WTC11 (cell line): ENCODE measurements at regions not wholly inside any gene's neighbourhood (a gene's known extent, or its start where the extent isn't known, plus 50 kb on each side); places are given as distances from the start of the nearest gene placed in this dataset.

Experiments used
- CREB1 ChIP-seq: sonication (generic); formaldehyde crosslinking; IDR thresholded peaks from 2 replicates; pipeline ENCODE4 v1.8.0; 2023; ENCODE audit warnings: mild to moderate bottlenecking, missing genetic modification reagents
- CREM ChIP-seq: sonication (generic); formaldehyde crosslinking; IDR thresholded peaks from 2 replicates; pipeline ENCODE4 v1.8.1; 2022; ENCODE audit warnings: mild to moderate bottlenecking, missing genetic modification reagents, moderate library complexity
- EMX1 ChIP-seq: fragments of 250-450 bp; sonication (Bioruptor Pico); IDR thresholded peaks from 2 replicates; pipeline ENCODE4 v1.8.0; 2021; ENCODE audit warnings: mild to moderate bottlenecking
- TF ChIP-seq, protein P1 (sequence below): sonication (generic); formaldehyde crosslinking; IDR thresholded peaks from 2 replicates; pipeline ENCODE4 v1.8.1; 2022; ENCODE audit warnings: low read depth, missing genetic modification reagents, borderline replicate concordance
- TF ChIP-seq, protein P2 (sequence below): fragments of 200-600 bp; IDR thresholded peaks from 2 replicates; pipeline ENCODE4 v1.8.0; 2022; ENCODE audit warnings: antibody characterized with exemption
- TF ChIP-seq, protein P3 (sequence below): sonication (generic); formaldehyde crosslinking; conservative IDR thresholded peaks from 2 replicates; pipeline ENCODE4 v1.8.1; 2022; ENCODE audit warnings: mild to moderate bottlenecking, missing genetic modification reagents

DNA sequence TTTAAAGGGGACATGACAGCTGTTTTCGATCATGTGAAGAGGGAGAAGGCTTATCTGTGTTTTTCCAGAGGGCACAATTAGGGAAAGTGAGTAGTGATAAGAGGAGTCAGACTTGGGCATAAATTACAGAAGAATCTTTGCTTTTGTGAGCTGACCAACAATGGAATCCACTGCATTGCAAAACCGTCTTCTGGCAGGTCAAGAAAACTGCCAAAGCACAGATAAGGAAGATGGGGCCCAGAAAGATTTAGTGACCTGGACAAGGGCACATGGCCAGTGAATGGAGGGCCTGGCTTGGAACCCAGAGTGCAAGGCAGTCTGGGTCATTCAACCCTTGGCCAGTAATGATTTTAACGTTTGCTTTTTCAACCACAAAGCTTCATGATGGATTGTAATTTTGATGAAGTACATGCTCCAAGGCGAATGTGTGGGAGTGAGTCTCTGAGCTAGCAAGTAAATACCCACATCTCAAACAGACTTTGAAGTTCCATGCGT, 153.2 kb upstream of the MAST4 start:
- TF ChIP-seq, protein P1, sequence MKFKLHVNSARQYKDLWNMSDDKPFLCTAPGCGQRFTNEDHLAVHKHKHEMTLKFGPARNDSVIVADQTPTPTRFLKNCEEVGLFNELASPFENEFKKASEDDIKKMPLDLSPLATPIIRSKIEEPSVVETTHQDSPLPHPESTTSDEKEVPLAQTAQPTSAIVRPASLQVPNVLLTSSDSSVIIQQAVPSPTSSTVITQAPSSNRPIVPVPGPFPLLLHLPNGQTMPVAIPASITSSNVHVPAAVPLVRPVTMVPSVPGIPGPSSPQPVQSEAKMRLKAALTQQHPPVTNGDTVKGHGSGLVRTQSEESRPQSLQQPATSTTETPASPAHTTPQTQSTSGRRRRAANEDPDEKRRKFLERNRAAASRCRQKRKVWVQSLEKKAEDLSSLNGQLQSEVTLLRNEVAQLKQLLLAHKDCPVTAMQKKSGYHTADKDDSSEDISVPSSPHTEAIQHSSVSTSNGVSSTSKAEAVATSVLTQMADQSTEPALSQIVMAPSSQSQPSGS (CRISPR knock-in tag) = no peak
- TF ChIP-seq, protein P2, sequence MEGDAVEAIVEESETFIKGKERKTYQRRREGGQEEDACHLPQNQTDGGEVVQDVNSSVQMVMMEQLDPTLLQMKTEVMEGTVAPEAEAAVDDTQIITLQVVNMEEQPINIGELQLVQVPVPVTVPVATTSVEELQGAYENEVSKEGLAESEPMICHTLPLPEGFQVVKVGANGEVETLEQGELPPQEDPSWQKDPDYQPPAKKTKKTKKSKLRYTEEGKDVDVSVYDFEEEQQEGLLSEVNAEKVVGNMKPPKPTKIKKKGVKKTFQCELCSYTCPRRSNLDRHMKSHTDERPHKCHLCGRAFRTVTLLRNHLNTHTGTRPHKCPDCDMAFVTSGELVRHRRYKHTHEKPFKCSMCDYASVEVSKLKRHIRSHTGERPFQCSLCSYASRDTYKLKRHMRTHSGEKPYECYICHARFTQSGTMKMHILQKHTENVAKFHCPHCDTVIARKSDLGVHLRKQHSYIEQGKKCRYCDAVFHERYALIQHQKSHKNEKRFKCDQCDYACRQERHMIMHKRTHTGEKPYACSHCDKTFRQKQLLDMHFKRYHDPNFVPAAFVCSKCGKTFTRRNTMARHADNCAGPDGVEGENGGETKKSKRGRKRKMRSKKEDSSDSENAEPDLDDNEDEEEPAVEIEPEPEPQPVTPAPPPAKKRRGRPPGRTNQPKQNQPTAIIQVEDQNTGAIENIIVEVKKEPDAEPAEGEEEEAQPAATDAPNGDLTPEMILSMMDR = no peak
- no peak for TF ChIP-seq CREM (CRISPR knock-in tag)
- TF ChIP-seq, protein P3, sequence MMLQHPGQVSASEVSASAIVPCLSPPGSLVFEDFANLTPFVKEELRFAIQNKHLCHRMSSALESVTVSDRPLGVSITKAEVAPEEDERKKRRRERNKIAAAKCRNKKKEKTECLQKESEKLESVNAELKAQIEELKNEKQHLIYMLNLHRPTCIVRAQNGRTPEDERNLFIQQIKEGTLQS (CRISPR knock-in tag) = no peak
- TF ChIP-seq CREB1 = no peak
- no peak for TF ChIP-seq EMX1 (CRISPR knock-in tag)
